ENCODE measurements at regions not wholly inside any gene's neighbourhood (a gene's known extent, or its start where the extent isn't known, plus 50 kb on each side); places are given as distances from the start of the nearest gene placed in this dataset.

DNA sequence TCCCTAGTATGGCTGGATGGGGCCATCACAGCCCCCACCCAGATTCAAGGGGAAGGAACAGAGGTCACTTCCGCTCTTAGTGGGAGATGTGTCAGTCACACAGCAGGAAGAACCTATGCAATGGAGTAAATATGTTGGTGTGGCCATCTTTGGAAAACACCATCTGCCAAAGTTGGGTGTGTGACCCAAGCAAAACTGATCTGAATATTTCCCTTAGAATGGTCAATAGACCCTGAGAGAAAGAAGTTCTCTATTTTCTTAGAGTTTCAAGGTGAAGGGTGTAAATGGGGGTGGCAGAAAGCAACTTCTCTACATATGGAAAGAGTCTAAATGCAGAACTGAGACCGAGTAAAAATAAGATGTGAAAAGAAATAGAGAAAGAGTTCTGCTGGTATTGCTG is 212.7 kb downstream of the ESM1 start:
- no peak for DNase-seq (ENCODE audit: low read depth in 2 of 2)

DNA sequence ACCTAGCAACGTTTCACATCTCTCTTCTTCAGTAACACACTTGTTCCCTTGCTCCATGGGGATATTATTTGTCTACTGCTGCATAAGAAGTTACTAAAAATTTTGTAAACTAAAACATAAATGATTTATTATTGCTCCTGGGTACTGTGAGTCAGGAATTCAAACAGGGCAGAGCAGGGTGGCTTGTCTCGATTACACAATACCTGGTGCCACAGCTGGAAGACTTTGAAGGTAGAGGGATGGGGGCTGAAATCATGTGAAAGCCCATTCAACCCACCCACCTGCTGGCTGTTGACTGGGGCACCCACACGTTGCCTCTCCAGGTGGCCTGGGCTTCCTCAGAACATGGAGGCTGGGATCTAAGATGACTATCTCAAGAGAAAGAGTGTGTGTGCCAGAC is 213.2 kb downstream of the ESM1 start:
- no peak for DNase-seq (ENCODE audit: low read depth in 2 of 2)

DNA sequence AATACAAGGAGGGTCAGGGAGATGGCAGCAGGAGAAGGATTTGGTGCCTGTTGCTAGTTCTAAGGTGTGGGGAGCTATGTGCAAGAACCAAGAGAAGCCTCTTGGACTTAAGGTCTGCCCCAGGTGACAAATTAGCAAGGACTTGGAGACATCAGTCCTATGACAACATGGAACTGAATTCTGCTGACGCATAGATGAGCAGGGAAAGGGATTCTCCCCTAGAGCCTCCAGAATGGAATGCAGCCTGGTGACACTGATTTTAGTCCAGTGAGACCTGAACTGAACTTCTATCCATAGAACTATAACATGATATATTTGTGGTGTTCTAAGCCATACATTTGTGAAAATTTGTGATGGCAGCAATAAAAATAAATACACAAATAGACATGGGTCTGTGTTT is 215.6 kb downstream of the ESM1 start:
- no peak for DNase-seq (ENCODE audit: low read depth in 2 of 2)

DNA sequence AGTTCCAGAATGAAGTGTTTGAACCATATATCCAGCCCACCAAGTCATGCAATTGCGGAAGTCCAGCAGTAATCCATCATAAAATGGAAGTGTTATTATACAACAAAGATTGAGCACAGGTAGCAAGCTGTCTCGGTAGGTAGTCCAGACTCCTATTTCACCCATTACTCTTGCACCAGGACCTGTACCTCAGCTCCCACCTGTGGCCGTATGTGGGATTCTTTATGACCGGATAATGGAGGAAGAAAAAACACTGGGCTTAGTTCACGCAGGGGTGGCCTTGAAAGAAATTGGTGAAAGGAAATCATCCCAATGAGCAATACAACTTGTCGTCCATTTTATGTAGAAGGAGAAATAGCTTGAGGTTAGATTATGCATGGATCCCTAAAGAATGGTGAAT is 216.3 kb downstream of the ESM1 start:
- DNase-seq (ENCODE audit: low read depth in 2 of 2), result no peak

DNA sequence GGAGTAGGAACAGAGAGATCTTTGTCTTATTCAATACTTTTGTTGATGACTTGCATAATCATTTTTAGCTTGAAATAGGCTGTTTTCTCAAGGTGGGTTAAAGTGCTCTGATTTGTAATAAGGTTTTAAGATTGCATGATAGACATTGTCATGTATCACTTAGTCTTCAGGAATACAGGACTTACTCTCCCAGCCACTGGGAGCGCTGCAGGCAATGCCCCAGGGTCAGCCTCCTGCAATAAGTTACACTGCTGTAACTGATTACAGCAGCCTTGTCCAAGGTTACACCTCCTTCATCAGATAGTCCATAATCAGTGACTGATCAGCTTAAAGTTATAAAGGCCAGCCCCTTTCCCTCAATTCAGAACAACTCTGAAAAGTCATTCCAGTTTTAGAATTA is 218.6 kb downstream of the ESM1 start:
- DNase-seq (ENCODE audit: low read depth in 2 of 2), result no peak

DNA sequence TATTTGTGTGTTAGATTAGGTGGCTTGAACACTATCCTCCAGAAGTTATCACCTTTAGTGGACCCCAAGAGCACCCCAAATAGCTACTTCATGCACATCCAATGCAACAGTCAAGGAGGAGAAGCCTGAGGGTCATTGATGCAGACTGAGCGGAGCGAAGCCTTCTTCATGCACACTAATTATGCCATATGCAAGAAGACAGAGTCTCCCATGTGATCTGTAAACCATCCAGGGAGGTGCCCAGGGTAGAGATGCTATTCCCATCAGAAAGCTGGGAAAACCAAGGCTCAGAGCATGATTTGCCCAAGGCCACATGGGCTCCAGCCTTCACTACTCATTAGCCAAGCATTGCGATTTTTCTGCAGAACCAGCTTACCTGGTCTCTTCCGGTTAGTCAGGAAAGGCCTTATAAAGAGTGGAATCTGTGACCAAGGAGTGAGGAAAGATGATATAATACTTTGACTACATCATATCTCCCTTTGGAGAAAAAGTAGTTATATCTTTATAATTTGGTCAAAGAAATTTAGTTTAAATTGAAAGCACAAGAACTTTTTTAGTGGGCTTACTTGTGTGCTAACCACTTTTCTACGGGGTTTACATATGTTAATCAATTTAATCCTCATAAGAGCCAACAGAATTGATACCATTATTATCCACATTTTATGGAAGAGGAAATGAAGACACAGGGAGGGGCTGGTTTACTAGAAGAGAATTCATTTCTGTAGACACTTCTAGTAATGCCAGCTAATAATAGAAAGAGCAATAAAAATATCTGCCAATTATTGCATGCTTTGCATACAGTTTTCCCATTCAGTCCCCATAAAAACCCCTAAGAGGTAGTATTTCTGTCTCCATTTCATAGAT is 220.0 kb downstream of the ESM1 start:
- no peak for DNase-seq (ENCODE audit: low read depth in 2 of 2)

DNA sequence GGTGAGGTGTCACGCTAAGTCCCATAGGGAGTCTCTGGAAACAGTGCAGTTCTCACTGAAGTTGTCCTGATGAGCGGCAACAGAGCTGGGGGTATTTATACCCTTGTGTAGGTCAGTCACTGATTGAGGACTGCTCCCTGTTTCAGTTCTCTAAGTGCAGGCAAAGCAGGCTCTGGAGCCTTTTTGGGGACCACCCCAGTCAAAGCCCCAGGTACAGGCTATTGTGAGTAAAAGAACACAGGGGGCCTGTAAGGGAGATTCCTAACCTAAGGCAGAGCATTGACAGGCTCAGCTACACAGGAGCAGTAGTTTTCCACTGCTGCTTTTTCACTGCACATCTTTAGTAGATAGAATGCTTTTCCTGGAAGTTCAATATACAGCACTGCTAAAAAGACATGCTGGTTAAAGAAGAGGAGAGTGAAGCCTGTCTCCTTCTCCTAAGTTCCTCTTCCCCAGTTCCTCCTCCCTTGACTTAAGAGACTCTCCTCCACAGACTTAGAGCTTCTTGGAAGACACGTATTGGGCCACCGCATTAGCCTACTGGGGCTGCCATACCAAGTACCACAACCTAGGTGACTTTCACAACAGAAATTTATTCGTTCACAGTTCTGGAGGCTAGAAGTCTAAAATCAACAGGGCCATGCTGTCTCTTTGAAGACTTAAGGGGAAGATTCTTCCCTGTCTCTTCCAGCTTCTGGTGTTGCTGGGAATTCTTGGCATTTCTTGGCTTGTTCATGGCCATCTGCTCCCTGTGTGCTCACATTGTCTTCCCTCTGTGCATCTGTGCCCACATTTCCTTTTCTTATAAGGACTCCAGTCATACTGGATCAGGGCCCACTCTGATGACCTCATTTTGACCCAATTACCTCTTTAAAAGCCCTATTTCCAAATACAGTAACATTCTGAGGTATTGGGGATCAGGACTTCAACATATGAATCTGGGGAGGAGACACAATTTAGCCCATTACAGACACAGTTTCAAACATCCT is 221.0 kb downstream of the ESM1 start:
- no peak for DNase-seq (ENCODE audit: low read depth in 2 of 2)

DNA sequence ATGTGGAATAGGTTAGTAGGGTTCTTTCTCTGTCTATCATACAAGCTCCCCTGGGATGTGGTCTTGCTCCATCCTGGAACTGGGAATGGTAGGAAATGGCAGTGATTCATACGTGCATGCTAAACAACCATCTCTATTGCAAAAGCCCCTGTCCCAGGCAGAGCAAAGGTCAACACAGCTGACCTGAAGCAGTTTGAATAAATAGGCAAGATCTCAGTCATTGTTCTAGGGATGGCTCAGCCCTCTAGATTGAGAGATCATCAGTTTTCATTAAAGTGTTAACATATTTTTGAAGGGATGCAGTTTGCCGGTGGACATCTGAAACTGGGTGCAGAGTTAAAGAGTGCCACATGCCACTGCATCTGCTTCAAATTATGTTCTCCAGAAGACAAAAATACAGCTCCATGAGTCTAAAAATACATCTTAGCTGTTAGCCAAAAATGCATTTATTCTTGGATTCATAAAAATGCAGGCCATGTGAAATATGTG is 224.1 kb downstream of the ESM1 start:
- no peak for DNase-seq (ENCODE audit: low read depth in 2 of 2)

DNA sequence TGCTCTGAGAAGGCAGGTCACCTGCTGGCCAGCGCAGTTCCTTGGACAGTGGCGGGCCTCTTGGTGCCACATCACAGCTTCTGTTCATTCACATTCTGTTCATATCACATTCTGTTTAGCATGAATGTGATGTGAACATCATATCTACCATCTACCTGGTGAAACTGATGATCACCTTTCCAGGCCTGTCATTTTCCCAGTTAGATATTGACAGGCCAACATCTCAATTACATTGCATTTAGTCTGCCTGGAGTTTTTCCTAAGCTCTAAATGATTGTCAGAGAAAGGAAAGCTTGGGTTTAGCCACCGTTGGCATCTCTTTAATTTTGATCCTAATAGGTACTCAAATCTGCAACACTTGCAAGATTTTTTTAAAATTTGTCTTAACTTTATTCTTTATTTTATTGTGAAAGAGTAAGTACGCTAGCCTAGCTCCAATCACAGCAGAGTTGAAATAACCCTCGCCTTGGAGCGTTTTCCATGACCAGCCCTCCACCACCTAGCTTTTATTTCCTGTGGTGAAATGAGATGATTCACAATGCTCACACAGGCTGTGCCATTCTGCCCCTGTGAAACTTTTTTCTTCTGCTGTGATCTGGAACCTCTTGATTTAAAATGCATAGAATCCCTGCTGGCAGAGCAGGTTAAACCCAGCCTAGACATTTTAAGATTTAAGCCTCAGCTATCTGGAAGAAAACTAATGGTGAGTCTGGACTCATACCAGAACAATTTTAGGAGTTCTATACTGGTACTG is 225.0 kb downstream of the ESM1 start:
- DNase-seq (ENCODE audit: low read depth in 2 of 2), result no peak

DNA sequence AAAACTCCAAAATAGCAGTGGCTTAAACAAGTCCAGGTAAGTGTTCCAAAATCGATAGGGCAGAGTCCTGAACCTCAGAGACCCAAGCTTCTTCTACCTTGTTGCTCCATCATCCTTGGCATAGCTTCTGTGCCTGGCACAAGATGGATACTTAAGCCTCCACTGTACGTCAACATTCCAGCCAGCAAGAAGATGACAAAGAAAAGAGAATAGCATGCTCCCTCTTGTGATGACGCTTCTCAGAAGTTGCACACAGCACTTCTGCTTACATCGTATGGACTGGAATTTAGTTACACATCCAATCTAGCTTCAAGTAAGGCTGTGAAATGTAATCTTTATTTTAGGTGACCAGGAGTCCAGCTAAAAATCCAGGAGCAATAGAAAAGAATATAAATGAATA is 227.4 kb downstream of the ESM1 start:
- DNase-seq (ENCODE audit: low read depth in 2 of 2), result no peak

DNA sequence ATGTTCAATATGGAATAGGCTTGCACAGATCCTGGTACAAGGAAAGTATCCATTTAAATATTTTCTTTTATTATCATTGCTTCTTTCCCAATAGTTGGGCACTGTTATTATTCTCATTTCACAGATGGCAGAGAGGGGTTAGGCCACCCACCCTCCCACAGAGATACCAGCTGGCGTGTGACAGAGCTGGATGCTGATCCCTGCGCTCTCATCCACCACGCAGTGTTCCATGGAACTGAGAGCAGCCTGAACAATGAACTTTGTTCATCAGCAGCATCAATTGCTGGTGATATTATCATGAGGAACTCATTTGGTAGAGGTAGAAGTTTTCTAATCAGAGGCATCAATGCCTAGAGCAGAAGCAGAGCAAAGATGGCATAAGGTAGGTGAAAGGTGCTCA is 227.9 kb downstream of the ESM1 start:
- no peak for DNase-seq (ENCODE audit: low read depth in 2 of 2)

DNA sequence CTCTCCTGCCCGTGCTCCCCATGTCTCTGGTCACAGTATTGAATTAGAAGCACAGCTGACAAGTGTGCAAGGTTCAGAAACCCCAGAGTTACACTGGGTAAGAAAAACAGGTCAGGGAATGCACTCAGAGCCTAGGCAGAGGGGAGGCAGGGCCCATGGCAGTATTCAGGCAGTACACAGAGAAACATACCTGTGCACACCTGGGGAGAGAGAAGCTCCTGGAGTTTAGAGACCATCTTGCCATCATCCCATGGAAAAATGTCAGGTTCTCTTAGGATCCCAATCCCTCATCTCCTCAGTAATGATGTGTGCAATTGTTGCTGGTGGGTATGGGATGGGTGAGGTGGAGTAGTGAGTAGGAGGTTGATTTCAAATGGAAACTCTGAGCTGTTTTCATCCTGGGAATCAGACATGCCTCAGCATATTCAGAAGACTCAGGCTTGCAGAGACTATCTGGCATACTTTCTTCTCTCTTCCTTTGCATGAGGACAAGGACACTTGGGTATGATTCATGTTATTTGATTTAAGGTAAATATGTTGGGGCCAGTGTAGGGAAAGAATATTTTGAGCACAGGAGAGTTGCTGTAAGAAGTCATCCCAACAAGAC is 228.5 kb downstream of the ESM1 start:
- no peak for DNase-seq (ENCODE audit: low read depth in 2 of 2)

DNA sequence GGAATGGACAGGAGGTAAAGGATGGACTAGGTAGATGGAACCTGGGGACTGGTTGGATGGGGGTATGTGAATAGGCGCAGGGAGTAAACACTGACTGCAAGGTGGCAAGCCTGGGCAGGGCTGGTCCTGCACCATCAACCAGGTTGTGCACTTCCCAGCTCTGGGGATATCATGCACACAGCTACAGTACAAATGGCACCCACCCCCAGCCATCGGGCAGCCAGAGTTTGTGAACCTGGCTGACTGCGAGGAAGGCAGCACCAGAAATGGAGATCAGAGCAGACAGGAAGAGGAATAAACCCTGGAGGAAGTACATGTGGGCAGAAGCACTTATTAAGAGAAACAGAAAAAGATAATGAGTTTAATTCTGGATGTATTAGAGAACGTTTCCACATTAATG is 229.1 kb downstream of the ESM1 start:
- no peak for DNase-seq (ENCODE audit: low read depth in 2 of 2)

DNA sequence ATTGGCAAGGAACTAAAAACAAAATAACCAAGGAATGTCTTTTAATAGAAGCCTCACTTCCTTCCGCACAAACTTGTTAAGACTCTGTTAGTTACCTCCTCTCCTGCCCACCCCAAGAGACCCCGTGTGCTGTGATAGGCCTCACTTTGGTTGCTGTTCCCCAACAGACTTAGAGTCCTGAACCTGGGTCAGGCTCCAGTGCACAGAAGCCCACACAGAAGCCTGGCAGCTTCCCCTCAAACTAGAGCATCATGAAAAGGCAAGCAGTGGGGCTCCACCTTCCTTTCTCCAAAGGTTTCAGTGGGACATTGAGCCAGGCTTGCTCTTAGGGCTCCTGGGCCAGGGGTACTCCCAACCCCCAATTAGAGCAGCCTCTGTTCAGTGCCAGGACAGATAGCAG is 230.5 kb downstream of the ESM1 start:
- no peak for DNase-seq (ENCODE audit: low read depth in 2 of 2)

DNA sequence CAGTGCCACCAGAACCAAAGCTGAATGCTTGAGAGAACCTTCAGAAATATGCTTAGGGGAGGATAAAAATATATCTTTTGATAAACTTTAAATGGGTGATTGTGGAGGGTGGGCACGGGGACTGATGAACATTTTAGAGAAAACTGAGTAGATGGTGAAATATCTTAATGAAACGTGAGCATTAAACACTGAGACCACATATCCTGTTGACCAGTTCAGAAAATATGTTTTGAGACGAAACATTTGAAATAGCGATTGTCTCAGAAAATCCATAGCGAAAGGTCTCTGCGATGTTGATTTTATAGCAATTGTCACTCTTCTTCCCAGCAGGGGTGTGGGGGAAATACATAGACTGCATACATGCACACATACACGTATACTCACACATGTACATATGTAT is 231.0 kb downstream of the ESM1 start:
- DNase-seq (ENCODE audit: low read depth in 2 of 2), result no peak

DNA sequence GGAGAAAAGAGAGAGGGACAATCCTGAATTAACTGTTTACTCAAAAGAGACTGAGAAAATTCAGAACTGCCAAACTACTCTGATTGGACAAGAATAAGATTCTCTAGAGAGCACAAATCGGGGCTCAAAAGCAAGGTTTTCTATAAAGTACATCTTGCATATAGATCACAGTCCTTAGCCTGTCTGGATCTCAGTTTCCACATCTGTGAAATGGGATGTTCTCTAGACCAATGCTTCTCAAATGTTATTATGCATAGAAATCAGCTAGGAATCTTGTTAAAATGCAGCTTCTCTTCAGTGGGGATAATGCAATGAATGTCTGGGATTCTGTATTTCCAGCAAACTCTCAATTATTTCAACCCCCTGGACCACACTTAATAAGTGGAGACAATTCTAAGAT is 231.6 kb downstream of the ESM1 start:
- no peak for DNase-seq (ENCODE audit: low read depth in 2 of 2)

DNA sequence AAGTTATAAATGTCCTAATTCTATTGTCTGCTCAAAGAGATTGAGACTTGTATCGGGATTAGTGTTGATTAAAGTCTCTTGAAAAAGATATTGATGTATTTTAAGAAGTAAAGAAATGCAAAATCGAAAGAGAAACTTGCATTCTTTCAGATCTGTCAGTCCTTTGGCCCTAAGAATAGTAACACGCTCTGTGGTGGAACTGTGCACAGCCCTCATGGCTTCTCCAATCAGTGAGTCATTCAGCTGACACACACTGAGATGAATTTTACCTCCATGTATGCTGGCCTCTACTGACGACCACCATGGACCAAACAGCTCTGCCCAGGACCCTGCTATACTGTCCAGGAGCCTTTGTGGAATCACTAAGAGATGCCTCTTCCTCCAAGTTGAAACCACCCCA is 232.4 kb downstream of the ESM1 start:
- no peak for DNase-seq (ENCODE audit: low read depth in 2 of 2)

DNA sequence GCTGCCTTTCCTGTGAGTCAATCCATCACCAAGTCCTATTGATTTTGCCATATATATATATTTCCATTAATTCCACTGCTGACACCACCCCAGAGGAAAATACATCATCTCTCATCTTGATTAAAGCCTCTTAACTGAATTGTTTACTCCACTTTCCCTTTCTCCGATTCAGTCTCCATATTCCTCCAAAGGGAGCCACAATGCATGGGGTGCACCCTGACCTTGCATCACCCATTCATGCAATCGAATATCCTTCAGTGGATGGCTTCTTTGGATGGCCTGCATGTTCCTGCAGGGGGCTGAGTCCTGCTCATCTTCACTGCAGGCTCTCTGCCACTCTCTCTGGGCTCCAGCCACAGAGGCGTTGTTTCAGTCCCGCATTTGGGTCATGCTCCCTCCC is 231.0 kb downstream of the SNX18 start:
- DNase-seq (ENCODE audit: low read depth in 2 of 2), result no peak

DNA sequence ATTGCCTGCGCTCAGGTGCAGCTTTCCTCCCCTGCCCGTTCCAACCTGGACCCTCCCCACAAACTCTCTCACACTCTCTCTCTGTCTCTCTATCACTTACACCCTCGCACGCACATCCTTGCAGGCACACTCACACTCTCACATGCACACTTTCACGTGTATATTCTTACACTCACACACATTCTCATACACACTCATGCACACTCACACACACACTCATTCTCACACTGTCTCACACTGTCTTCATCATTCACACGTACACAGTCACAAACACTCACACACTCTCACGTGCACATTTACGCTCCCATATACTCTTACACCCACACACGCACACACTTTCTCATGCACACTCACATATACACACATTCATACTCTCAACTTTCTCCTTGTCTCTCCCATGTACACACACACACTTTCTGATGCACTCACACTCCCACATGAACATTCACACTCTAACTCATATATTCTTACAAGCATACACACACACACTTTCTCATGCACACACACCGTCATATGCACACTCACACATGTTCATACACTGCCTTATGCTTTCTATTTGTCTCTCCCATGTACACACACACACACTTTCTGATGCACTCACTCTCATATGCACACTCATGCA is 229.3 kb downstream of the SNX18 start:
- DNase-seq (ENCODE audit: low read depth in 2 of 2), result no peak

DNA sequence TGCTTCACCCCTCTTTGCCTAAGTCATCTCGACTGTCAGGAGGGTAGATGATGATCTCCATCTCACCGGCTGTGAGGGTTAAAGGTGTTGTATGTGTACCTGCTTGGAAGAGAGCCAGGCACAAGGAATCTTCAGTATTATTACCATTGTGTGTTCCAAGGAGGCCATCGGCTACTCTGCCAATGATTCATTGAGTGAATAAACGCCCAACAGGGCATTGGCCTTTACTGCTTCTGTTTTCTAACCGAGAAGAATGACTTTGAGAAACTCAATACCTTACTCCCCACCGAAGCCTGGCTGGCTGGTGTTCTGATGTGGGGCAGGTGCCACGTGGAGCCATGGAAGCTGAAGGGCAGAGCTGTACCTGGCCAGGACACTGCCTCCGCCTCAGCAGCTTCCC is 228.8 kb downstream of the SNX18 start:
- no peak for DNase-seq (ENCODE audit: low read depth in 2 of 2)

DNA sequence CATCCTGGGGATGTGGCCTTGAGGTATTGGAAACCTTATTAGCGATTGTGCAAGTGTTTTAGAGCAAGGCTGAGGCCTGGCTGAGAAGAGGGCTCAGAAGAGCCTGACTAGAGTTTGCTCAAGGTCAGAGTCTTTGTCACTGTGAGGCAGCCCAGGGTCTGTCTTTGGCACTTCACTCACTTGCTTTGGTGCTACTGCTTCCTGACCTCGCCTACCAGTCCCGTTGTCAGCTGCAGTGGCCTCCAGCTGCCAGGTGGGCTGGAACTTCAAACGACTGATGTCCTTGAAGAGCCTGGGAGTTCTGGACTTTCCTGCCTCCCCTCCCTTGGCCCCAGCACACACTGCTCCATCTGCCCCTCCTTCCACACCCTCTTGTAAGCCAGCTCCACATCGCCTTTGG is 228.0 kb downstream of the SNX18 start:
- DNase-seq (ENCODE audit: low read depth in 2 of 2), result no peak
